ENCODE measurements at regions not wholly inside any gene's neighbourhood (a gene's known extent, or its start where the extent isn't known, plus 50 kb on each side); places are given as distances from the start of the nearest gene placed in this dataset.

DNA sequence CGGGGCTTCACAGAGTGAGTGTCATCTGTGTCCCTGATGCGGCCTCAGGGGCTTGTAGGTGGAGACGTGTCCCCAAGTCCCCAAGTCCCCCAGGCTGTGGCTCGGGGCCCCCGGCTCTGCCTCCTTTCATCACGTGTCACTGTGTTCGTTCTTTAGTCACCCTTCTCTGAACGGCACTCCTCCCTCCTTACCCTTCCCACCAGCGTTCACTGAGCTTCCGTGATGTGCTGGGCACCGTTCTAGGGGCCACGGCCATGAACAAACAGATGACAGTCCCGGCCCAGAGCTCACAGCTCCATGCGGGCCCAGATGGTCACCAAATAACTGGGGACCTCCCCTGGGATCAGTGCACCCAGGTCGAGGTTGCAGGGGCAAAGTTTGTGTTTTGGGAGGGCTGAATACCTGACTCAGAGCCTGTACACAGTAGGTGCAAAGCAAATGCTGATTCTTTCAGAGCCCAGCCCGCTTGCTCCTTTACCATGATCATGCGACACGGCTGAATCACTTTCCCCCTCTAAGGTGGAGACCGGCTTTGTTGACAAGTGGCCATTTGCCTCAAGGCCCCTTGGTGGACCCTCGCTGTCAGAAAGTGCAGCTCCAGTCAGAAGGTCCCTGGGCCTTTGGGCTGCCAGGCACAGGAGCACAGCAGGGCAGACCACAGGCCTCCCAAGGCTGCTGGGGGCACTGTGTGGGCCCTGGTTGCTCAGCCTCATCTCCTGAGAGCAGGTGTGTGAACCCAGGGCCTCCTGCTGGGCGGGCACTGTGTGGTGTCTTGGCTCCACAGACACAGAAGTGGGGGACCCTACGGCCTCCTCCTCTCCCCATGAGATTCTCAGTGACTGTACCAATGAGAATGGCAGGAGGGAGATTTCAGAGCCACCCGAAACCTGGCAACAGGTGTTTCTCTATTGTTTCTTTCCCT lies 592.5 kb downstream of the PTPRU start:
- in situ Hi-C loops (cut with MboI) = no loop called here
- SMC1A ChIA-PET (ENCODE audit: uncharacterized antibody, unreplicated experiment) = no interaction called here
- POLR2A ChIA-PET = no interaction called here

DNA sequence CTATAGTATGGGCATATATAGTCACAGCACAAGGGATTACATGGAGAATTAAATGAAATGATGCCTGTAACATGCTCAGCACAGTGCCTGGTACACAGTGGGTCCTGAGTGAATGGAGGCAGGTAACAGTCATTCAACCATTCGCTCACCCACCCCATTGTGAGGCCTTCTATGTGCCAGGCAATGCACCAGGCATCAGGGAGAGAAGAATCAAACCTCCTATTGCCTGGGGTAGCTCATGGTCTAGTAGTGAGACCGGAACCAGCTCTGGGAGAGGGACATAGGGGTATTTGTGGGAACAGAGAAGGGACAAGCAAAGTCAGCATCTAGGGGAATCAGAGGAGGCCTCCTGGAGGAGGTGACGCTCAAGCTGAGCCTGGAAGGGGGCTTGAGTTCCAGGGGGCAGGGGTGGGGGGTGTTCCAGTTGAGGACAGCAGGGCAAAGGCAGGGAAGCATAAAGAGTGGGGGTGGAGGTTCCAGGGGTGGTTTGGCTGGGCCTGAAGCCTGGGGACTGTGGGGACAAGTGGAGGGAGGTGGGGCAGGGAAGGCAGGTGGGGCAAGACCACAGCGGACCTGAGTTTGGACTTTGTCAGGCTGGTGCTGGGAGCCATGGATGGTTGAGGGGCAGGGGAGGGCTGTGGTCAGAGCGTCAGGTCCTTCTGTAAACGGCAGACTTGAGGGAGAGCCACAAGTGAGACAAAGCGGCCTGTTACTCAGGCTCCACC lies 591.6 kb downstream of the PTPRU start:
- no TSS peak for BruUV-seq (replicated peaks)
- TF ChIP-seq SUZ12 (IDR thresholded peaks at IDR 0.05; ENCODE audit: unreplicated experiment) = no peak
- ChIA-PET CTCF (no interaction called here), SMC1A (ENCODE audit: uncharacterized antibody, unreplicated experiment) (no interaction called here), POLR2A (no interaction called here), RAD21 (ENCODE audit: unreplicated experiment) (no interaction called here)
- FAIRE-seq (no peak), DNase-seq (ENCODE audit: low read depth, low spot score) (no peak), ATAC-seq (no peak)
- no peaks in the 10 kb centered on the region for H4K20me1 ChIP-seq (ENCODE audit: control insufficient read depth, insufficient read depth)
- no peaks in the 10 kb centered on the region for H3K9me3 ChIP-seq (replicated peaks; ENCODE audit: control insufficient read depth, insufficient read depth, low read length)
- no peak overlapping the region for H3K27ac ChIP-seq (ENCODE audit: control insufficient read depth, insufficient read depth)
- H3K79me2 ChIP-seq (ENCODE audit: control insufficient read depth, insufficient read depth, low read length) = no peaks in the 10 kb centered on the region
- no peaks in the 10 kb centered on the region; a peak in 2 of 4 replicates for H3K27me3 ChIP-seq (replicated peaks in 1 of 2; ENCODE audit: control insufficient read depth in 2 of 2, insufficient read depth in 2 of 2, low read length in 1 of 2)
- H3K4me2 ChIP-seq (ENCODE audit: control insufficient read depth, insufficient read depth) = no peak overlapping the region
- H3K9ac ChIP-seq (ENCODE audit: control insufficient read depth, insufficient read depth, low read length) = no peak overlapping the region
- intact Hi-C loops (cut with micrococcal nuclease; ENCODE audit: unreplicated experiment) (no loop called here), in situ Hi-C loops (cut with MboI) (no loop called here)
- H3K4me3 ChIP-seq = no peak overlapping the region
- WGBS (ENCODE audit: insufficient coverage, insufficient replicate concordance, low lambda C conversion rate, missing lambda C conversion rate) = 11% methylated on average over 7 of the region's 7 CpGs
- no peaks in the 10 kb centered on the region for H3K36me3 ChIP-seq (ENCODE audit: control insufficient read depth in 2 of 2, insufficient read depth in 2 of 2, low read length in 1 of 2)
- no peaks in the 10 kb centered on the region for H3K4me1 ChIP-seq (ENCODE audit: control insufficient read depth, insufficient read depth, low read length)
- H2AFZ ChIP-seq (ENCODE audit: control insufficient read depth, low read depth, low read length) = no peak overlapping the region

More for the DNA sequence above, 592.5 kb downstream of the PTPRU start:
- ChIA-PET CTCF (no interaction called here), RAD21 (ENCODE audit: unreplicated experiment) (no interaction called here)
- no peak overlapping the region for H3K4me2 ChIP-seq (ENCODE audit: control insufficient read depth, insufficient read depth)
- no peaks in the 10 kb centered on the region for H4K20me1 ChIP-seq (ENCODE audit: control insufficient read depth, insufficient read depth)
- H3K4me1 ChIP-seq (ENCODE audit: control insufficient read depth, insufficient read depth, low read length) = no peaks in the 10 kb centered on the region
- H3K4me3 ChIP-seq = no peak overlapping the region
- H3K27me3 ChIP-seq (replicated peaks in 1 of 2; ENCODE audit: control insufficient read depth in 2 of 2, insufficient read depth in 2 of 2, low read length in 1 of 2) = no peaks in the 10 kb centered on the region; a peak in 2 of 4 replicates
- WGBS (ENCODE audit: insufficient coverage, insufficient replicate concordance, low lambda C conversion rate, missing lambda C conversion rate) = 12% methylated on average over 20 of the region's 23 CpGs
- no peak overlapping the region for H3K27ac ChIP-seq (ENCODE audit: control insufficient read depth, insufficient read depth)
- ATAC-seq (no peak), FAIRE-seq (no peak), DNase-seq (ENCODE audit: low read depth, low spot score) (no peak)
- no peaks in the 10 kb centered on the region for H3K36me3 ChIP-seq (ENCODE audit: control insufficient read depth in 2 of 2, insufficient read depth in 2 of 2, low read length in 1 of 2)
- H2AFZ ChIP-seq (ENCODE audit: control insufficient read depth, low read depth, low read length) = no peak overlapping the region
- no peak overlapping the region for H3K9ac ChIP-seq (ENCODE audit: control insufficient read depth, insufficient read depth, low read length)
- no peaks in the 10 kb centered on the region for H3K9me3 ChIP-seq (replicated peaks; ENCODE audit: control insufficient read depth, insufficient read depth, low read length)
- intact Hi-C loops (cut with micrococcal nuclease; ENCODE audit: unreplicated experiment) = no loop called here
- no TSS peak for BruUV-seq (replicated peaks)
- H3K79me2 ChIP-seq (ENCODE audit: control insufficient read depth, insufficient read depth, low read length) = no peaks in the 10 kb centered on the region
- no peak for TF ChIP-seq CBFB (IDR thresholded peaks at IDR 0.05; ENCODE audit: low read depth)
- no peak for TF ChIP-seq ASH2L (IDR thresholded peaks at IDR 0.05; ENCODE audit: borderline replicate concordance, low read depth)
- TF ChIP-seq SUZ12 (IDR thresholded peaks at IDR 0.05; ENCODE audit: unreplicated experiment) = no peak
- no peak for TF ChIP-seq KDM1A (IDR thresholded peaks at IDR 0.05; ENCODE audit: borderline replicate concordance)
